SHP77 treated with DMSO at 0.1 percent for 48 hours (cell line): ENCODE measurements at regions not wholly inside any gene's neighbourhood (a gene's known extent, or its start where the extent isn't known, plus 50 kb on each side); places are given as distances from the start of the nearest gene placed in this dataset.

Experiments
- DNase-seq: peaks from one replicate; lab custom pipeline; 2025; lab: John Stamatoyannopoulos, UW

DNA sequence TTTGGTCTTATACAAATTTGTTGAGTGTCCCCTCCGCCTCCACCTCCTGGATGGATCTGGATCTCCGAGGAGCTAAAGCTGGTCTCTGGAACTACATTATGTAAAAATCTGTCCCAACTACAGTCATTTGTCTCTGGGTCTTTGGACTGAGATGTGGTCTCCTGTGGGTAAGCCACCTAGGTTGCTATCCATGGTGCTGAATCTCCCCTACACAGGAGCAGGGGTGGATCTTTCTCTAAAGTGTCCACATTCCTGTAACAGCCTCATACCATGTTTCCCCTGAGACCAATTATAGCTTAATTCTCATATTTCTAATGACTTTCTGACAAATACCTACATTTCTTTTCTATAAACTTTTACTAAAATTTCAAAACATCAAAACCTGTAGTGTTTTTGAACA is 625.8 kb downstream of the TAFA4 start:
- DNase-seq: no peak

DNA sequence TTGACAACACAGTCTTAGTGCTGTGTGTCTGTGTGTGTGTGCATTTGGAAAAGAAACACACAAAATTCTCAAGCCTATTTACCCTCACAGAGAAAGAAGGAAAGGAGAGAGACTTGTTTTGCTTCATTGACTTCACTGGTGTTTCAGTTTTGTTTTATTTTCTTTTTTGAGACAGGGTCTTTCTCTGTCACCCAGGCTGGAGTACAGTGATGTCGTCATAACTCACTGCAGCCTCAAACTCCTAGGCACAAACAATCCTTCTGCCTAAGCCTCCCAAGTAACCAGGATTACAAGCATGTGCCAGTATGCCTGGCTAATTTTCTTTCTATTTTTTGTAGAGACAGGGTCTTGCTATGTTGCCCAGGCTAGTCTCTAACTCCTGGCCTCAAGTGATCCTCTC is 636.9 kb downstream of the TAFA4 start:
- no peak for DNase-seq

DNA sequence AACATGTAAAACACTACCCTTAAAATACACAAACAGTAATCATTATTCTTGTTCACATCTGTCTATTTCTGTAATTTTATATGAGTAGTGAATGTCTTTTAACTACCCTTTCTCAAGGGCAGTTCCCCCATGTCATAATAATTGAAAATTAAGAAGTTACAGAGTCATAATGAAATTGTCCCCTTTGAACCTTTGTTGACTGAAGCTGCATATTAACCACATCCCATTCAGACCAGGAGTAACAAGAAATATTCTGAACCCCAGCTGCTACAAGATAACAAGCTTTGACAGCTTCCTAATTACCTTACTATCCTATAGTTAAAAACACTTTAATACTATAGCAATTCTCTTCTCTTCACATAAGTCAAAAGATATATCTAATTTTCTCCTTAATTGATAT is 635.9 kb upstream of the SUCLG2 start:
- DNase-seq: no peak

DNA sequence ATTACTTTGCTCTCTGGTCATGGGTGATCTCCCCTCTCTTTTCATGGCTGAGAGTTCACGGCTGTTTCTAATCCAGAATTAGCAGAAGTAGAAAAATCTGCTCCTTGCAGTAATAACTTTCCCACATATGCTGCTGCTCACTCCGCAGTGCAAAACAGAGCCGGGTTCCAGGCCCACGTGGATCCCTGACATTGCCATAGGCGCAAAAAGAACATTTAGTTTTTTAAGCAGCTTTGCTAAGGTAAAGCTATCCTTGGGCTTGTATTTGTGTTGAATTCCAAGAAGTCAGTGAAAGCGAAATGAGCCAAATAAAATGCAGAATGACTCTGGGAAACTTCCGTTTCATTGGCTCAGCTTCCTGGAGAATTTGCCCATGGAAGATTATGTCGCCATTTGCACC is 633.7 kb upstream of the SUCLG2 start:
- no peak for DNase-seq

DNA sequence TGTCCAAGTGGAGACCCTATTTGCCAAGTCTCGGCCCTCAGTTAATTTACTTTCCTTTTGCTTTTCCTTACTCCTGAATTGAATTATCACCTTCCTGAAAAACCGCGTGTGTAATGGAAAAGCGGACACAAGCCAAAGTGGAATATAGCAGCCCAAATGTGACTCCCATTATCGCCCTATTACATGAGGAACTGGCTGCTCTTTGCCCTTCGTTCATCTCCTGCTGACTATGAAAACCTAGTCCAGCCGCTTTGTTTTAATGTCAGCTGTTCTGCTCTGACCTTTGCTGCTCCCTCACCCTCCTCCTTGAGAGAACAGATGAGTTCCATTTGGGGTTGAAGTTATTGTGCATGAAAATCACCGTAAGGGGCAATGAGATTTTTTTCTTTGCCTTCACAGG is 632.7 kb upstream of the SUCLG2 start:
- DNase-seq: no peak

DNA sequence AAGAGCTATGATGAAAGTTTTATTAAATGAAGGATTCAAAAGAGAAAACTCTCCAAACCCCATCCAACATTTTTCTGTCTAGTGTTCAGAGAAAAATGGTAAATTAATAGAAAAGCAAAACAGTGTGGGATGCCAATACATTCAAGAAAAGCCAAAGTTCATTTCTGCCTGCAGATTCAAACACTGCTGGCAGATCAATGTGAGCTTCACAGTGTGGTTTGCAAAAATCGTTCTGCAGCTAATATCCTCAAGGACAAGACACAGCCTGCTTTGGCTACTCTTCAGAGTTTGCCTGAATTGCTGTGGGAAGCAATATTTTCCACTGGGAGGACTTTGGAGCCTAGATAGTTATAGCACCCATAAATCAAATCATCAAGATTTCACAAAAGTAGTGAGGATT is 619.9 kb upstream of the SUCLG2 start:
- no peak for DNase-seq

DNA sequence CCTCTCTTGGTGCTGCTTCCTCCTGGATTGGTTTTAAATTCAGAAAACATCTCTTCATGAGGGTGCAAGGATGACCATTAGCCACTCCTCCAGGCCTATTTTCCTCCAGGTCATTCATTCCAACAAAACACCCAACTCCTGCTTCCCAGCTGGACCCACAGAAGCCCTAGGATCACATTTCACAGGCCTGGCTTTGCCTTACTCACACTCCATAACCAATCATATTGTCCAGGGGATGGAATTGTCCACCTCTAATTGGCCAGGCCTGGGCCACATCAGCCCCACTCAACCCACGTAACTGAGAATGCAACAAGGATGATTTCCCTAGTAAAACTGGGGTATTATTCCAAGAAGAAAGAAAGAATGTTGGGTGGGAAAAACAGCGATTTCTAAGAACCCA is 616.7 kb upstream of the SUCLG2 start:
- DNase-seq: no peak

DNA sequence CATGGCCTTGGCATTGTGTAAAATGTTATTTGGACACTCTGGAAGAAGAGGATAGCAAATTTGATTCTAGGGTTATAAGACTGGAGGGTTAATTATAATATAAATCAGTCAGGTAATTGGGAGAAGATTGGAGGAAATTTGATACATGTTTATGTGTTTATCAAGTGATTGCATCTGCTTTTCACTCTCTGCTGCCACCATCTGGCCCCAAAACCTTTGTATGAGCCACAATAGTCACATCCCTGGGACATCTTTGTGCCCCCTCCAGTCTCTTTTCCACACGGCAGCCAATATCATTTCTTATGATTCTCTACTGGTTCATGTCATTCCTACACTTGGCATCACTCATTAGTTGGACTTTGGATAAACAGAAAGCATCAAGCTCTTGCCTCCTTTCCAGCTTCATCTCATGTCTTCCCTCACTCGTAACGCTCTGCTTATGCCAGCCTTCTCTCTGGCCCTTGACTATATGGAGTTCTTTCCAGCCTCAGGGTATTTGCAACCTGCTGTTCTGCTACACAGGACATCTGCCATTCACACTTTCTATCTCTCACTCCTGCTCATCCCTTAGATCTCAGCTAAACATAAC is 602.3 kb upstream of the SUCLG2 start:
- no peak for DNase-seq

DNA sequence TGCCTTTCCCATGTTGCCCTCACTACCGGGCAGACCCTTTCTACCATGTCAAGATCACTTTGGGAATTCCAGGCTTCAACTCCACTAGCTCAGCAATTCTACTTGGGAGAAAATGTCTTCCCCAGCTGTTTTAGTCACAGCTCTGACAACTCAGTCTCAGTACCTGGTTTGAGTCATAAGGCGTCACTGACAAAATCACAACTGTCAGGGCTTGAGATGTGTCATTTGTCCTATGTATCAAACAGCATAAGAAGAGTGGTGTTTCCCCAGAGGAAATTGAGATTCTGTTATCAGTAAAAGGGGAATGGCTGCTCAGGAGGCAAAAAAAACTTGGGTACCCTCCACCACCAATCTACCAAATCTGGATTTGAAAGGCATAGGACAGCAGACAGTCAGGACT is 594.9 kb upstream of the SUCLG2 start:
- no peak for DNase-seq

DNA sequence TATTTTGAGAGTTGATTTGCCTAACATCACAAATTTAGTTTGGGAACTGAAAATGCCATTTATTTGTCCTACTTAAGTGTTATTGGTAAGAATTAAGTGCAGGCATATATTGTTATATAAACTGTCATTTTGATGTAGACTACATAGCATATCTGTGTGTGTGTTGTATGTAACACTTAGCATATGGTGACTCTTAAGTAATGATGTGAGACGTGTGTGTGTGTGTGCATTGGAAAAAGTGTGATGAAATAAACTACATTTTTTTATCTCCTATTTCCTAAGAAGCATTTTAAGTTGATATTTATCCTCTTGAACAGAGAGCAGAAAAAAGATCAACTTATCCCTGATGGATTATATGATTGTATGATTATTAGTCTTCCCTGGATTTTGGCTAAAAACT is 588.2 kb upstream of the SUCLG2 start:
- no peak for DNase-seq

DNA sequence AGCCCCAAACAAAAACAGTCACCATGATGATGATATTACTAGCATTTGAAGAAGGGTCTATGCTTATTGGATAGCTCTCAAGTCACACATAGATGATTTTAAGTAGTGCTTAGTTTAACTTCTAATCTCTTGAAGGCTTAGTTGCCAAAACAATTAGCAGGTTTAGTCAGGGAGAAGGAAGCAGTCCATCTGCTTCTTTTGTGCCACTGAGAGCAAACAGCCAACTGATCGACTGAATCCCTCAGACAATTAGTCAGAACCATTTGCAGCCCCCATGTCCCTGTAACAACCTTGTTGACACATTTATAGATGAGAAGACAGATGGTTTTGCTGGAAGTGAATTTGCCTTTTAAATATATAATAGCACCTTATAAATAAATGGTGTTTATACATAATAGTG is 585.1 kb upstream of the SUCLG2 start:
- DNase-seq: no peak

DNA sequence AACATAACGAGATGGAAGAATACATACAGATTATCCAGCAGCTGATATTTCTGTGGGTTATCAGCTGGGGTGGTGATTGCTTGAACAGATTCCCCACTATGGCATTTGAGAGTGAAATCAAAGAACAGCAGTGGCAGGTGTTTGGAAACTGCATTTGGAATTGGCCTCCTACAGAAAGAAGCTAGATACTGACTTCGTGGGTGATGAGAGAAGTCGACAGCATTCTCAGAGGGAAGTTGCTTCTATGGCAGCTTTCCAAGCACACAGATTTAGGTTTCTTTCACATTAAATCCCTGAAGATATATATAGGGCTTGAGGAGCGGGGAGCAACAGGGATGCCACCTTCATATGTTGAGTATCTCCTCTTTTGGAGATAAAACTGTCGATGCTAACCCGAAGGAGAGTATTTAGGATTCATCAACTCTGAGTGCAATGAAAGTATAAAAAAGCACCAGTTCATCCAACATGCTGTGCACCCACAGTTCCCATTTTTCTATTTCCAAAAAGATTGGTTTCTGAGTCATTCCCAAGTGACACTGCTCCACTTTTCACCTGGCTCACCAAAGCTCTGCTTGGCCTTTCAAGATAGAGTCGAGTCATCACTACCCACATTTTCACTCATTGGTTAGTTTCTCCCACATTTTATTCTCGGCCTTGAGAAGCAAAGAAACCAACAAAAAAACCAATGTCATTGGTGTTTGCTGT is 579.8 kb upstream of the SUCLG2 start:
- DNase-seq: no peak

DNA sequence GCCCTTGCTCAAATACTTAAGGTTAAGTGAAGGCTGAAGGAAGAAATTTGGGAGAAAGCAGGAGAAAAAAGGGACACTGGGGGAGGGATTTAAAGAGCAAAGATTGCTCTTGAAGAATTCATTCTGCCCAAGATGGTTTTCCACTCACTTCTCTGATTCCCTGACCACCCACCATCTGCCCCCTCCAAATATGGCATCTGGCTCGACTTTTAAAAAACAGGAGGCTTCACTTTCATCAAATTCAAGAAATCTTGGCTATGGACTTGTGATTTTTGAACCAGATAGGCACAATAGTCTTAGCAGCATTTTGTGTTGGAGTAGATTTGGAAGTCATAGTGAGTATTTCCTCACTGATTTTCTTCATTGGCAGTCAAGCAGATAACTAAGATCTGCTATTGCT is 574.4 kb upstream of the SUCLG2 start:
- DNase-seq: no peak

DNA sequence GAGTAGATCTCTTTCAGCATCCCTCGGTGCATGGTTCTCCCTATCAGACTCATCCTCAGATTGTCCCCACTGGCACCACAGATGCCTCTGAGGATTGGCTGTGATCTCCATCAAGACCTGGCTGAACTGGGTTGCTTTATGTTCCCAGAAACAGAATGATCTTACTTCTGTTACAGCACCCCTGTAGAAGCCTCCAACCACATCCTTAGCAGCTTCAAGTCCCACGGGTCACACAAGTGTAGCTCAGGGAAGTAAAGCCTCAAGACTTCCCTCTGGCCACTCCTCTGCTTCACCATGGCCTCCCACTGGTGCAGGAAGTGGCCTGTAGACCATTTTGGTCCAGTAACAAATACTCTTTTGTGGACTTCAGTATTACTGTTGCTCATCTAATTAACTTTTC is 566.4 kb upstream of the SUCLG2 start:
- no peak for DNase-seq

DNA sequence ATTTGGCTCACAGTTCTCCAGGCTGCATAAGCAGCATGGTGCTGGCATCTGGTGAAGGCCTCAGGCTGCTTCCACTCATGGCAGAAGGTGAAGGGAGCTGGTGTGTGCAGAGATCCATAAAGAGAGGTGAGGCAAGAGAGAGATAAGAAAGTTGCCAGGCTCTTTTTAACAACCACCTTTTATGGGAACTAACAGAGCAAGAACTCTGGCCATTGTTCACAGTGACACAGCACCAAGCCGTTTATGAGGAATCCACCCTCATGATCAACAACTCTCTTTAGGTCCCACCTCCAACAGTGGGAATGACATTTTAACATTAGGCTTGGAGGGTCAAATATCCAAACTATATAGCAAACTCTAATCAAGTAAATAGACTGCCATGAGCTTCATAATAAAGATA is 557.2 kb upstream of the SUCLG2 start:
- no peak for DNase-seq

DNA sequence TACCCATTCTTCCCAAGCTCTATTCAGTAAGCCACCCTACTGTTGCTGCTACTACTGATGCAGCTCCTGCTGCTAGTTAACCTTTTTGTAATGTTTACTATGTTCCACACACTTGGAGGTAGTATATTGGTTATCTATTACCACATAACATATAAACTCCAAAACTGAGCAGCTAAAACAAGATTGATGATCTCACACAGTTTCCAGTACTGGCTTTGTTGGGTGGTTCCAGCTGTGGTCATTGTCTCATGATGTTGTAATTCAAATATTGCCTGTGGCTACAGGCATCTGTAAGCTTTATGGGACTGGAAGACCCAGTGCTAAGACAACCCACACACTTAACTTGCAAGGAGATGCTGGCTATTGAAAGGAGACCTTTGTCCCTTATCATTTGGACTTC is 556.2 kb upstream of the SUCLG2 start:
- no peak for DNase-seq

DNA sequence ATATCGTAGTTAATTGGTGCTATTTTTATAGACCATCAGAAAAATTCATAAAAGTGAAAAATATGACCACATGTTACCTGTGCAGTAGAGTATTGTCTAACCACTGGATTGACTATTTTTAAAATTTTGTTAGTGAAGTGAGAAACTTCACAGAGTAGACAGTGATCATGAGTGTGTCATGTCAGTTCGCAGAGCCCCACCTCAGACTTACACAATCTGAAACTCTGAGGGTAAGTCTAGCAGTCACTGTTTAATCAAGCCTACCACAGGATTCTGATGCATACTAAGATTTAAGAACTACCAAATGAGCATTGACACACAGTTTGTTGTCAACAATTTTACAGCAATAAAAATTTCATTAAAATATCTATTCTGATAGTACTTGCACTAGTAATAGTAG is 552.9 kb upstream of the SUCLG2 start:
- DNase-seq: no peak

DNA sequence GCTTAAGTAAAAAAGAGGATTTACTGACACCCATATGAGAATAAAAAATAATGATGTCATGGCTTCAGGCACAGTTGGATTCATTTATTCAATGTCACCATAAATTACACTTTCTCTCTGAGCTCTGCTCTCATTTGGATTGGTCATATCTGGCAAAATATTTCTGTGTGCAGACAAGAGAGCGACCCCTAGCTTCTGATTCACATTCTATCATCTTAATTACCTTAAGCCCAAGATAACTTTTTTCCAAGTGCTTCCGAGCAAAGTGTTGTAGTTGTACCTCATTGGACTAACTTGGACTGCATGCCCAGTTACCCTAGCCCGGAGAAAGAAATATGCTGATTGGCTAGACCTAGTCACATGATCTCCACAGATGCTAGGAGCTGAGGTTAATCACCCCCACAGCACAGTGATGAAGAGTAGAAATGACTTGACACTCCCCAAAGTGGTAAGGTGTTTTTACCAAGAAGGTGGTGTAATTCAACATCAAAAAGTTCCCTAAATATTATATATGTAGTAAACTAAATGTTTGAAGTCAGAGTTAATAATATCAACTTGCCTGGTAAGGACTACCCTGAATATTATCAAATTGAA is 552.2 kb upstream of the SUCLG2 start:
- no peak for DNase-seq

DNA sequence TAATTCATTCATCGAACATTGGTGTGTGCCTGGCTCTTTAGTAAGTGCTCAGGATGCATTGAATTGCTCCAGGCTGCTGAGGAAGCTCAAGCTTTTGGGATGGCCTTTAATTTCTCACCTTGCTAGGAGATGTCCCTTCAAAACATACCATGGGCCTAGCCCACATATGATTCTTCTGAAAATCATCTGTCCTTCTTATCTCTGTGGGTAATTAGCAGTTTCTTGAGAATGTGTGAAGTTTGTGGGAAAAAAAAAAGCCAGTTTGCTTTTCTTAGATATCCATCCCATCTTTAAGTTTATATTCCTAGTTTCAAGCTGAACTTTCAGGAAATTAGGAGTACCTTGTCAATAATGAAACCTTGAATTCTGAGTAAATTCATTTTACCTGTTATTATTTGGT is 532.3 kb upstream of the SUCLG2 start:
- no peak for DNase-seq

DNA sequence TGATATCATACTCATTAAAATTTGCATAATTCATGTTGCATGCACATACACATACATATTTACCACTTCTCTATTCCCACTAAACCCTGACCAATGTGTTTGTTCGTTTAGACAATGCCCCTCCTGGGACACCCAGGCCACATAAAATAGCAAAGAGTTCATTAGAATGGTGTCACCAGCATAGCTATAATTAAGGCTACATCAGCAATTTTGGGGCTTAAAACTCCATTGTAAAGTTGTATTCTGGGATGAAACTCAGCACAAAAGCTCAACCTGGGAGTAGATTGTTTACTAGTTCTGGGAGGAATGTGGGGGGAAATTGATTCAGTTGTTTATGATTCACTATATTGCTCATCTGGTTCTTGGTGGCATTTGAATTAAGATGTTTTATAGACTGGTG is 522.2 kb upstream of the SUCLG2 start:
- DNase-seq: no peak

DNA sequence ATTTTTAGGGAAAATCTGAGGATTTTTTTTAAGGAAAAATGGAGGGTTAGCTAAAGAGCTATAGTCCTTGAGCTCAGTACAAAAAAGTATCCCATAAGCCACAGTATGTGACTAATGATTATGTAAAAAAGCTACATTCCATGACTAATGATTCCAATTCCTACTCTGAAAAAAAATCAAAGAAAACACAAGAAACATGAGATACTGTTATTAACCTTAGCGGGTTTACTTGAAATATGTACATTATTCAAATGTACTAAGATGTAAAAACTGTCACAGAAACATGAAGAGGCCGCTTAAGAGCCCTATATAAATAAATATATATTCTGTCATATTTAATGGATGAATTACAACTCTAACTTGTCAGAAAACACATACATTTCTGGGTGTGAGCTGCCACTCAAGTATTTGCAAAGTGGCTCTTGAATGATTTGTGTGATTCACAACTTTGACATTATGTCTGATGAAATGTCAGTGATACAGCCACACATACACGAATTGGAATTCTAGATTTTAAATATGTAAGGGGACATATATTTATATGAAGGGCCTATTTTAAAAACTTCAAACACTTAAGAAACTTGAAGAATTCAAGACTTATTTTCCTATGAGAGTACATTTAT is 518.7 kb upstream of the SUCLG2 start:
- DNase-seq: no peak

DNA sequence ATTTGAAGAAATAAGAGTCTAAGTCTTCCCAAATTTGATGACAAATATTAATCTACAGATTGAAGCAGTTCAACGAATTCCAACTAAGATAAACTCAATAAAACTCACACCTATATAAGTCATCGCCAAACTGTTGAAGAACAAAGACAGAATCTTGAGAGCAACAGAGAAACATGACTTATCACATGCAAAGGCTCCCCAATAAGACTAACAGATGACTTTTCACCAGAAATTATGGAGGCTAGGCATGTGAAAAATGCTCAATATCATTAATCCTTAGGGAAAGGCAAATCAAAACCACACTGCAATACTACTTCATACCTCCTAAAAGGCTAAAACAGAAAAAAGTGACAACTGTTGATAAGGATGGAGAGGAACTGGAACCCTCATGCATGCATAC is 517.6 kb upstream of the SUCLG2 start:
- DNase-seq: no peak

DNA sequence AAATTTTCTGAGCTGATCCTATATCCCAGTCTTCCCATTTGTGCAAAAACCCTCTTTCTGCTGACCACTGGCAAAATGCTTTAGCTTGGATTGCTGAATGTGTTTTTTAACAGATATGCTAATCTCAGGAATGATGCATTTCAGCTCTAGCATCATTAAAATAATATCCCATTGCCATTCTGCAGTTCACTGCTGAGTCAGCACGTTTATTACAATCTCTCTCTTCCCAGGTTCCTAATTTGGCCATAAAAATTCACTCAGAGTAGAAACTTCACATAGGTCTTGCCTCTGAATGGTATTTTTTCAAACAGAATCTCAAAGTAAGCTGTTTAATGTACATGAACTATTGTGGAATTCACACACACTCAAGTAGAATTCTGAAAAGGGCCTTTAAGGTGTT is 509.6 kb upstream of the SUCLG2 start:
- DNase-seq: no peak

DNA sequence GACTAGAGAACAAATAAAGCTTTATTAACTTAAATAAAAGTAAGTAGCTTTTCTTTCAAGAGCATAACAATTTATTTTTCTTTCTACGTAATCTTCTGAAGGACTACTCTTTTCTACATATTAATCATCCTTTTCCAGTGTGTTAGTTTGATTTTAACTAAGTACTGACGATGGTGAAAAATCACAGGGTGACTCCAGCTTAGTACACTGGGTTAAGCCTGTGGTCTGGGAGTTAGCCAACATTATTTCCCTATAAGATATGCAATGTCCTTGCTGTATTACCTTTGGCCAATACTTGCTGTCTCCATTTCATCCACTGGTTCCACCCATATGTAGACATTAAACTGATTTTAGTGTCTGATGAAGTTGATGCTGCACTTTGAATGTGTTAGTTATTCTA is 508.6 kb upstream of the SUCLG2 start:
- no peak for DNase-seq
